ELR (cell line): ENCODE measurements at regions not wholly inside any gene's neighbourhood (a gene's known extent, or its start where the extent isn't known, plus 50 kb on each side); places are given as distances from the start of the nearest gene placed in this dataset.
"Not testable (repeated sequence)": the region's sequence is repeated elsewhere in the genome, so short reads cannot be mapped to it uniquely, and the experiment has no call there.

Experiments used
- DNase-seq: peaks from one replicate; pipeline ENCODE4 v3.0.0-alpha.2; 2015; ENCODE audit warnings: low read depth

- DNase-seq: no peak
Observed at GRCh38 chr1:178020968-178021640, 51.2 kb upstream of the SEC16B start.

- DNase-seq: no peak
Observed at GRCh38 chr1:178021950-178022349, 52.1 kb upstream of the SEC16B start.

DNA sequence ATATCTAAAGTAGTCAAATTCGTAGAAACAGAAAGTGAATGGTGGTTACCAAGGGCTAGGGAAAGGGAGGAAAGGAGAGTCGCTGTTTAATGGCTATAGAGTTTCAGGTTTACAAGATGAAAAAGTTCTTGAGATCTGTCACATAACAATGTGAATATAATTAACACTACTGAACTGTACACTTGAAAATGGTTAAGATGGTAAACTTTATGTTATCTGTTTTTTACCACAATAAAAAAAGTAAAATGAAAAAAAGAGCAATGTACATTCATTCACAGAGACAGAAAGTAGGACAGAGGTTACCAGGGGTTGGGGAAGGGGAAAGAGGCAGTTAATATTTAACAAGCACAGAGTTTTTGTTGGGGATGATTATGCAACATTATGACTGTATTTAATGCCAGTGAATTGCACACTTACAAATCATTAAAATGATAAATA lies 53.3 kb upstream of the SEC16B start:
- DNase-seq: no peak

GRCh38 chr1:178024504-178024903 lies 54.6 kb upstream of the SEC16B start:
- DNase-seq: no peak

GRCh38 chr1:178025613-178026356 lies 55.9 kb upstream of the SEC16B start:
- no peak for DNase-seq

DNA sequence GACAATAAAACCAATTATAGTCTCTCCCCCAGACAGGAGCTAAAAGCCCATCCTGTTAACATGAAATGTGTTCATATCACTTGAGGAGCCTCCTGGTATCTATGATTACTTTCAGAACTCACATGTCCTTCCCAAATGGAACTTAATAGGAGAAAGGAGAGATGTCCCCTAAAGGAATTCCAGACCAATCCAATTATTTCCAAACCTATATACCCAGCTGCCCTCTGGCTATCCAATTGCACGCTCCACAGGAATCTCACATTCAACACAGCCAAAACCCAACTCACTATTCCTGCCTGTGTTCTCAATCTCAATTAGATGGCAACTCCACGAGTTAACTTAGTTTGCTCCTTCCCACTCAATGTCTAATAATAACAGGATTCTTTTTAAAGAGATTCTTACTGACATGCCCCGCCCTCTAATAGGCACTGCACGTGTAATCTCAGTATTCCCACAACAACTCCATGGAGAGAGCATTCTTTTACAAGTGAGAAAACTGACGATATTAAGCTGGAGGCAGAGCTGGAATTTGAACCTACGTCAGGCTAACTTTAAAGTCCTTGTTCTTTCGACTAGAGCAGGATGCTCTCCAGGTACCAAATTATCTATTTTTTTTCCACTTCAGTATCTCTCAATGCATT lies 59.1 kb upstream of the SEC16B start:
- DNase-seq: no peak

DNA sequence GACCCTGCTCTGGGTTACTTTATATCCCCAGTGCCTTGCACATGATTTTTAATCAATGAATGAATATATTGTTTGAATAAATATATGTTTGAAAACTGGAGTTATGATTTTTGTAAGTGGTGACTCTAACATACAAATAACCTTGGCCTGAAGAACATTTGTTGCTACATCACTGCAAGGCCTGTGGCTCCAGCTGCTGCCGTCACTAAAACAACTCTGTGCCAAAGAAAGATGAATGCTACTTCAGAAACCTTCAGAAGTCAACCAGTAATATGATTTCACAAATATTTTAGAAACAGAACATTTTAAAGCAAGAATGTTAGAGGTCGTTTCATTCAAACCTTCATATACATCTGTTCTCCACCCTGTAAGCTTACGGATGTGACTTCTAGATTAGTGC lies 60.6 kb upstream of the SEC16B start:
- DNase-seq: no peak

- peak; percentile 87 for DNase-seq
Observed at GRCh38 chr1:178031856-178032320, 62.0 kb upstream of the RASAL2 start.

DNA sequence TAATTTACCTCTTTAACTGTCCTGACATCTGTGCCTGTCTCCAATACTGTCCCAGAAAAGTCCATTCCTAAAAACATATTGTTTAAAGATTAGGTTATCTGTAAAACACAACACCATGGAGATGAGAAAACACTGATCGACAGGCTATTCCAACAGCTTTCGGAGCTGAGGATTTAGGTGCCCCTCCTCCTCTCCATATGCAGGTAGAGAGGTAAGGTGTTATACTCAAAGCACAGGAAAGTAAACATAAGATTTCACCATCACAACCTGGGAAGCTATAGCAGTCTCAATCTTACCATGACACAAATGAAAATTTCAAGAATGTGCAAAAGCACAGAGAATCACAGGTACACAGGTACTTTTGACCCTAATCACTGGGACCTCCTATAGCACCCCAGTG lies 60.9 kb upstream of the RASAL2 start:
- DNase-seq: no peak

DNA sequence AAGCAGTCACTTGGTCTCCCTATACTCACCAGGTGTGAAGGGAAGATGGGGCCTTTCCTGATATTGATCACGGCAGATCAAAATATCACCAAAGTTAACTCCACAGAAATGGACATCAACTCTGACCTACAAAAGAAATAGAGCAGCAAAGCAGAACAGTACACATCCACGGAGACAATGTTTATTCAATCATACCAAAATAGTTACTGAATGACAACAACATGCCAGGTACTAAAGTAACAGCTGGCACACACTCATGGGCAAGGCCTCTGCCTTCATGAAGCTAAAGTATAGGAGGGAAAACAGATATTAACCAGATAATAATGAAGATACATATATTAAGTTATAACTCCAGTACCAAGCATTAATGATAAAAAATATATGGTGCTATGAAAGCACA lies 59.2 kb upstream of the RASAL2 start:
- no peak for DNase-seq

DNA sequence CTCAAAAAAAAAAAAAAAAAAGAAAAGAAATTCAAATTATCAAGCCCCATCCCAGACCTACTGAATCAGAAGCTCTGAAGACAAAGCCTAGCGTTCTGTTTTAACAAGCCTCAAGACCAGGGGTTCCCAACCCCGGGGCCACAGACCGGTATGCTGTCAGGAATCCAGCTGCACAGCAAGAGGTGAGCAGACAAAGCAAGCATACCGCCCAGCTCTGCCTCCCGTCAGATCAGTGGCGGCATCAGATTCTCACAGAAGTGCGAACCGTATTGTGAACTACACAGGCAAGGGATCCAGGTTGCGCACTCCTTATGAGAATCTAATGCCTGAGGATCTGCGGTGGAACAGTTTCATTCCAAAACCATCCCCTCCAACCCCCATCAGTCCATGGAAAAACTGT lies 57.8 kb upstream of the RASAL2 start:
- DNase-seq: no peak

DNA sequence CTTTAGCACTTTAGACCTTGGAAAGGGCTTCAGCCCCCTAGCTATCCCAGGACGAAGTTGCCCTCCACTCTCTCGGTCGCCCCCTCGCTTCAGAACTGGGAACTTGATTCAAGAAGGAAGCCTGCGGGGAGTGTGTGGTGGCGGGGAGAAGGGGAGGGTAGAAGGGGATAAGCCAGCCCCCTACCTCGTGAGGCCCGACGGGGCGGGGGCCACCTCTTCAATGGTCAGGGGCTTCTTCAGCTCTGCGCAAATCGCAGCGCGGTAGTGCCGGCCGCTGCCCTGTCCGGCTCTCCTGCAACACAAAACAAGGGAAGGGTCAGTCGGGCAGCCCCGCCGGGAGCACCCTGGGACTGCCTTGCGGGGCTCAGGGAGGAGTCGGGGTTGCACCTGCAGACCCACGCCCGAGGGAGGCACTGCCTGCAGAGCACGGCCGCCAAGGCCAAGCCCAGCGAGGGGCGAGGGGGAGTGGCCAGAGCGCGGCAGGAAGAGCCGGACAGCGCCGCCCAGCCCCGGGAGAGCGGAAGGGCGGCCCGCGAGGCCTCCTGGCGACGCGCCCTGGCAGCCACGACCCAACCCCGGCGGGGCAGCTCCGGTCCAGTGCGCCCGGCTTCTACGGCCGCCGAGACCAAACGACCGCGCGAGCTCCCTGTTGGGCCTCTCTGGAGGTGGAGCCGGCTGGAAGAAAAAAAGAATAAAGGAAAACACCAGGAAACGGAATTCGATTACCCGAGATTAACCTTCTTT lies 56.2 kb upstream of the RASAL2 start:
- DNase-seq: peak; percentile 83

GRCh38 chr1:178038372-178038771 lies 55.5 kb upstream of the RASAL2 start:
- DNase-seq: no peak

DNA sequence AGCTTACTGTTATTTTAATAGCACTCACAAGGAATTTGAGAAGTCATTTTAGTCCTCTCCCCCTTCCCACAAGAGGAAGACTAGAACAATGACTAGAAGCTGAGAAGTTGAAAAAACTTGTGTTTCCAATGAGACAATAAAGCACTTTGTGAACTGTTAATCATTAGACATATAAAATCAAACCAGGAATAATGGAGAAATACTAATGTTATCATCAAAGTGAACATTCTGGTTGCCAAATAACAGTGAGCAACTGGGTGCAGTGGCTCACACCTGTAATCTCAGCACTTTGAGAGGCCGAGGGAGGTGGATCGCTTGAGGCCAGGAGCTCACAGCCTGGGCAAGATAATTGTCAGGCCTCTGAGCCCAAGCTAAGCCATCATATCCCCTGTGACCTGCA lies 54.0 kb upstream of the RASAL2 start:
- DNase-seq: no peak

DNA sequence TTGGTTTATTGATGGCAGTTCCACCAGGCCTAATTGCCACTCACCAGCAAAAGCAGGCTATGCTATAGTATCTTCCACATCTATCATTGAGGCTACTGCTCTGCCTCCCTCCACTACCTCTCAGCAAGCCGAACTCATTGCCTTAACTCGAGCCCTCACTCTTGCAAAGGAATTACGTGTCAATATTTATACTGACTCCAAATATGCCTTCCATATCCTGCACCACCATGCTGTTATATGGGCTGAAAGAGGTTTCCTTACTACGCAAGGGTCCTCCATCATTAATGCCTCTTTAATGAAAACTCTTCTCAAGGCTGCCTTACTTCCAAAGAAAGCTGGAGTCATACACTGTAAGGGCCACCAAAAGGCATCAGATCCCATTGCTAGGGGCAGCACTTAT lies 50.0 kb upstream of the RASAL2 start:
- DNase-seq: not testable (repeated sequence)
